IMR-90 (cell line): ENCODE measurements at regions not wholly inside any gene's neighbourhood (a gene's known extent, or its start where the extent isn't known, plus 50 kb on each side); places are given as distances from the start of the nearest gene placed in this dataset.

Source experiments
- ATAC-seq: fragments of 200-7000 bp; cut with Tn5 transposase; 2 replicates; pipeline ENCODE4 v1.9.1; 2020; ENCODE audit warnings: low read depth, mild to moderate bottlenecking, moderate library complexity
- BruUV-seq: library from RNA; stranded (reverse); fragments of 400-500 nt; replicated peaks from 2 replicates; lab custom pipeline; 2021; lab: Mats Ljungman, UMichigan
- CTCF ChIA-PET: fragments of 300-600 bp; formaldehyde crosslinking; extraction: SDS; loops from one replicate; lab custom pipeline; 2021; ENCODE audit warnings: antibody characterized with exemption; lab: Yijun Ruan, JAX
- POLR2A ChIA-PET: fragments of 300-600 bp; sonication (Branson Sonifier 250); formaldehyde crosslinking; loops from one replicate; lab custom pipeline; 2022; ENCODE audit warnings: antibody characterized with exemption; ENCODE audit not compliant: unreplicated experiment; lab: Charles Lee
- DNase-seq: peaks from one replicate; pipeline ENCODE4 v3.0.0; 2013
- H2AFZ ChIP-seq: replicated peaks from 2 replicates; pipeline ENCODE3; 2013; ENCODE audit warnings: low read length, mild to moderate bottlenecking; ENCODE audit not compliant: poor library complexity
- H2AK5ac ChIP-seq: 2 replicates; pipeline ENCODE4 v1.6.1; 2013; ENCODE audit warnings: low read depth, low read length, inconsistent platforms
- H2AK9ac ChIP-seq: replicated peaks from 2 replicates; pipeline ENCODE3; 2013; ENCODE audit warnings: mild to moderate bottlenecking, low read depth, low read length, moderate library complexity; ENCODE audit not compliant: poor library complexity
- H2BK120ac ChIP-seq: 2 replicates; pipeline ENCODE4 v1.6.1; 2013; ENCODE audit warnings: low read depth, low read length, inconsistent platforms
- H2BK15ac ChIP-seq: 3 replicates; pipeline ENCODE4 v1.6.1; 2013; ENCODE audit warnings: low read depth, low read length, inconsistent platforms
- H2BK20ac ChIP-seq: 2 replicates; pipeline ENCODE4 v1.6.1; 2013; ENCODE audit warnings: low read depth, mild to moderate bottlenecking, inconsistent platforms, low read length, moderate library complexity
- H2BK5ac ChIP-seq: 2 replicates; pipeline ENCODE4 v1.6.1; 2013; ENCODE audit warnings: mild to moderate bottlenecking, low read depth, low read length, inconsistent platforms; ENCODE audit not compliant: poor library complexity, severe bottlenecking
- H3K14ac ChIP-seq: replicated peaks from 2 replicates; pipeline ENCODE4 v1.6.1; 2013; ENCODE audit warnings: low read depth, low read length, inconsistent platforms
- H3K18ac ChIP-seq: 2 replicates; pipeline ENCODE4 v1.6.1; 2013; ENCODE audit warnings: low read depth, low read length, control low read depth
- H3K23ac ChIP-seq: 2 replicates; pipeline ENCODE4 v1.6.1; 2013; ENCODE audit warnings: low read depth, low read length, inconsistent platforms
- H3K27ac ChIP-seq: 2 replicates; pipeline ENCODE4 v1.5.1; 2013; ENCODE audit warnings: mild to moderate bottlenecking, control low read depth, low read length; ENCODE audit not compliant: insufficient read depth
- H3K27me3 ChIP-seq: 2 replicates; pipeline ENCODE4 v1.6.1; 2013; ENCODE audit warnings: low read length; ENCODE audit not compliant: control insufficient read depth, insufficient read depth
- H3K36me3 ChIP-seq: 2 replicates; pipeline ENCODE4 v1.6.1; 2013; ENCODE audit warnings: low read length, mixed read lengths; ENCODE audit not compliant: control insufficient read depth, insufficient read depth
- H3K4ac ChIP-seq: 2 replicates; pipeline ENCODE4 v1.6.1; 2013; ENCODE audit warnings: low read depth, low read length, inconsistent platforms
- H3K4me1 ChIP-seq: 2 replicates; pipeline ENCODE4 v1.6.1; 2013; ENCODE audit warnings: low read length, mixed read lengths; ENCODE audit not compliant: control insufficient read depth, insufficient read depth
- H3K4me2 ChIP-seq: 2 replicates; pipeline ENCODE4 v1.6.1; 2013; ENCODE audit warnings: low read depth, mild to moderate bottlenecking, control low read depth, low read length, moderate library complexity
- H3K4me3 ChIP-seq: 2 replicates; pipeline ENCODE4 v1.5.1; 2013; ENCODE audit warnings: low read depth, mild to moderate bottlenecking, control low read depth, low read length, moderate library complexity; ENCODE audit not compliant: insufficient read depth
- H3K56ac ChIP-seq: 2 replicates; pipeline ENCODE4 v1.6.1; 2013; ENCODE audit warnings: low read length, inconsistent platforms; ENCODE audit not compliant: insufficient read depth; ENCODE audit errors: extremely low read depth
- H3K79me1 ChIP-seq, 2 experiments: 2 replicates each; pipeline ENCODE4 v1.6.1; 2013; ENCODE audit warnings: low read length in 2 of 2, inconsistent platforms in 1 of 2, low read depth in 1 of 2
- H3K9ac ChIP-seq: 2 replicates; pipeline ENCODE4 v1.6.1; 2013; ENCODE audit warnings: low read depth, low read length, control low read depth
- H3K9me1 ChIP-seq: 2 replicates; pipeline ENCODE4 v1.6.1; 2013; ENCODE audit warnings: low read length, inconsistent platforms; ENCODE audit not compliant: insufficient read depth
- H3K9me3 ChIP-seq: 2 replicates; pipeline ENCODE4 v1.6.1; 2013; ENCODE audit warnings: low read length; ENCODE audit not compliant: control insufficient read depth, insufficient read depth
- H4K20me1 ChIP-seq: 2 replicates; pipeline ENCODE4 v1.6.1; 2013; ENCODE audit warnings: low read length, inconsistent platforms; ENCODE audit not compliant: insufficient read depth
- H4K5ac ChIP-seq: 2 replicates; pipeline ENCODE4 v1.6.1; 2013; ENCODE audit warnings: mild to moderate bottlenecking, low read depth, low read length, control low read depth
- H4K8ac ChIP-seq, 2 experiments: 2 replicates each; pipeline ENCODE4 v1.6.1; 2013; ENCODE audit warnings: low read depth in 2 of 2, low read length in 2 of 2, control low read depth in 1 of 2, inconsistent platforms in 1 of 2
- H4K91ac ChIP-seq: 2 replicates; pipeline ENCODE4 v1.6.1; 2013; ENCODE audit warnings: low read depth, low read length, inconsistent platforms; ENCODE audit not compliant: insufficient read depth
- FOS ChIP-seq: fragments of 150-350 bp; IDR thresholded peaks from 2 replicates; pipeline ENCODE4 v1.6.1; 2016; ENCODE audit warnings: low read depth, low read length
- RAD21 ChIP-seq: IDR thresholded peaks from 2 replicates; pipeline ENCODE4 v1.6.1; 2012; ENCODE audit warnings: low read length, improper control_type of control experiment
- WGBS, 2 experiments: methylation state at CpG; one replicate each; pipeline versions ENCODE4 v1.1.5 to v1.1.7; 2013; ENCODE audit warnings: missing lambda C conversion rate in 2 of 2; ENCODE audit not compliant: insufficient read length in 1 of 2; ENCODE audit errors: extremely low coverage in 2 of 2; 5-methylcytosine and 5-hydroxymethylcytosine counted together
- dilution Hi-C: fragments of 300-500 bp; cut with HindIII; formaldehyde crosslinking; loops from one replicate; pipeline ENCODE4 v1.14.3; 2018; ENCODE audit warnings: low sequenced_read_pairs; ENCODE audit not compliant: unreplicated experiment
- in situ Hi-C: fragments of 300-500 bp; cut with MboI; formaldehyde crosslinking; loops from 3 replicates; pipeline ENCODE4 v1.14.3; 2019; ENCODE audit warnings: low sequenced_read_pairs, inconsistent platforms, mixed read lengths
- intact Hi-C: fragments of 100-400 bp; cut with micrococcal nuclease; formaldehyde crosslinking; loops from 2 replicates; pipeline ENCODE4 v1.10.0; 2022

DNA sequence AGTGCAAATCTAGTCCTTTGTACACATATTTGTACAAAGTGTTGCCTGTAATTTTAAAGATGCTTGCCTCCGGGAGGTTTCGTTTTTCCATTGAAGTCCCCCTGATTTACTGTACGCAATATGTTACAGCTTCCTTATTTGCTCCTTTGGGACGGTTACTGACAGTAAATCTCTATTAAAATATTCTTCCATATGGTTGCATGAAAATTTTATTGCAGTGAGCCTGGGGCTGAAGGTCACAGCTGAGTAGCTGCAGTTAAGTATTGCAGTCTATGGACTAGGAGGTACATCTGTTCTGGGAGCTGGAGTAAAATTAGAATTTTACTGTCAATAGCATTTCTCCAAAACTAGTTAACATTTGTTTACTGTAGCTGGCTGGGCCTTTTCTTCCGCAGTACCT is 119.2 kb downstream of the ETAA1 start:
- Histone ChIP-seq H3K79me1 (no peaks in the 10 kb centered on the region), H4K5ac (no peak overlapping the region; the same call in 1 of the 2 replicates), H3K4me1 (peaks cover 8% of the 10 kb centered on the region), H4K20me1 (no peaks in the 10 kb centered on the region), H3K23ac (no peak overlapping the region), H3K9ac (no peak overlapping the region), H2AFZ (no peak overlapping the region), H2BK120ac (peak overlapping the region; percentile 24; the same call in 1 of the 2 replicates), H4K91ac (no peak overlapping the region; the same call in 1 of the 2 replicates), H3K14ac (0 out of 2 replicates have a peak overlapping the region, but pooled peaks have one; percentile 5), H4K8ac (peak overlapping the region in 1 of 2 experiments; percentile 57; a peak in 2 of 4 replicates), H3K36me3 (no peaks in the 10 kb centered on the region), H2BK15ac (no peak overlapping the region; the same call in 2 of the 3 replicates), H2BK20ac (no peak overlapping the region; the same call in 1 of the 2 replicates), H3K4me2 (no peak overlapping the region), H3K27me3 (no peaks in the 10 kb centered on the region), H3K9me3 (no peaks in the 10 kb centered on the region), H3K4me3 (no peak overlapping the region), H3K4ac (peak overlapping the region; percentile 37; the same call in 1 of the 2 replicates), H2BK5ac (peak overlapping the region; percentile 28), H2AK9ac (no peak overlapping the region), H3K56ac (no peak overlapping the region), H2AK5ac (no peak overlapping the region), H3K27ac (no peak overlapping the region), H3K9me1 (peaks cover 3% of the 10 kb centered on the region; the same call in 1 of the 2 replicates), H3K18ac (peak overlapping the region; percentile 60; the same call in 1 of the 2 replicates)
- dilution Hi-C loops (no loop called here), intact Hi-C loops (no loop called here), in situ Hi-C loops (no loop called here)
- no CpG with 5 or more reads among the region's 5 CpGs for WGBS, 2 experiments
- BruUV-seq, result no TSS peak
- CTCF ChIA-PET, result interaction anchor here (1.0 kb wide), 1 partner anchor 35 kb away, joined by 3 read pairs; no protein-coding TSS in a partner anchor
- TF ChIP-seq RAD21 (no peak), FOS (no peak)
- DNase-seq (no peak), ATAC-seq (no peak)
- POLR2A ChIA-PET, result no interaction called here
